ENCODE measurements at regions not wholly inside any gene's neighbourhood (a gene's known extent, or its start where the extent isn't known, plus 50 kb on each side); places are given as distances from the start of the nearest gene placed in this dataset.

- Histone ChIP-seq H4K20me1 (ENCODE audit: control insufficient read depth, extremely low read depth, insufficient read depth, low read length) (no peaks in the 10 kb centered on the region), H3K27ac (ENCODE audit: control insufficient read depth, insufficient read depth, low read length) (no peak overlapping the region), H3K79me2 (ENCODE audit: control insufficient read depth, insufficient read depth, low read length) (no peaks in the 10 kb centered on the region), H3K4me1 (ENCODE audit: control insufficient read depth, extremely low read depth, insufficient read depth, low read length) (no peaks in the 10 kb centered on the region), H3K36me3 (ENCODE audit: control insufficient read depth in 2 of 2, extremely low read depth in 1 of 2, insufficient read depth in 2 of 2, low read length in 2 of 2) (no peaks in the 10 kb centered on the region), H3K9ac (ENCODE audit: control insufficient read depth, extremely low read depth, insufficient read depth, low read length) (no peak overlapping the region), H3K4me3 (ENCODE audit: control insufficient read depth in 2 of 3, extremely low read depth in 1 of 3, insufficient read depth in 2 of 3, low read depth in 1 of 3, low read length in 3 of 3) (no peak overlapping the region), H3K9me1 (ENCODE audit: control insufficient read depth, extremely low read depth, insufficient read depth, low read length) (no peaks in the 10 kb centered on the region), H2AFZ (ENCODE audit: control insufficient read depth, low read length) (no peak overlapping the region), H3K9me3 (ENCODE audit: control insufficient read depth, low read depth, low read length) (no peaks in the 10 kb centered on the region), H3K4me2 (ENCODE audit: control insufficient read depth, extremely low read depth, insufficient read depth, low read depth, low read length) (no peak overlapping the region), H3K27me3 (ENCODE audit: control insufficient read depth, extremely low read depth, insufficient read depth, low read length) (no peaks in the 10 kb centered on the region)
- no peak for TF ChIP-seq EZH2 (IDR thresholded peaks at IDR 0.05; ENCODE audit: low read length)
- TF ChIP-seq, protein P1, sequence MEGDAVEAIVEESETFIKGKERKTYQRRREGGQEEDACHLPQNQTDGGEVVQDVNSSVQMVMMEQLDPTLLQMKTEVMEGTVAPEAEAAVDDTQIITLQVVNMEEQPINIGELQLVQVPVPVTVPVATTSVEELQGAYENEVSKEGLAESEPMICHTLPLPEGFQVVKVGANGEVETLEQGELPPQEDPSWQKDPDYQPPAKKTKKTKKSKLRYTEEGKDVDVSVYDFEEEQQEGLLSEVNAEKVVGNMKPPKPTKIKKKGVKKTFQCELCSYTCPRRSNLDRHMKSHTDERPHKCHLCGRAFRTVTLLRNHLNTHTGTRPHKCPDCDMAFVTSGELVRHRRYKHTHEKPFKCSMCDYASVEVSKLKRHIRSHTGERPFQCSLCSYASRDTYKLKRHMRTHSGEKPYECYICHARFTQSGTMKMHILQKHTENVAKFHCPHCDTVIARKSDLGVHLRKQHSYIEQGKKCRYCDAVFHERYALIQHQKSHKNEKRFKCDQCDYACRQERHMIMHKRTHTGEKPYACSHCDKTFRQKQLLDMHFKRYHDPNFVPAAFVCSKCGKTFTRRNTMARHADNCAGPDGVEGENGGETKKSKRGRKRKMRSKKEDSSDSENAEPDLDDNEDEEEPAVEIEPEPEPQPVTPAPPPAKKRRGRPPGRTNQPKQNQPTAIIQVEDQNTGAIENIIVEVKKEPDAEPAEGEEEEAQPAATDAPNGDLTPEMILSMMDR (optimal IDR thresholded peaks at IDR 0.05 in 1 of 3, IDR thresholded peaks at IDR 0.05 in 1 of 3, conservative IDR thresholded peaks at IDR 0.05 in 1 of 3; ENCODE audit: extremely low read depth in 1 of 3, insufficient read depth in 2 of 3, low read length in 3 of 3) = no peak
- dilution Hi-C loops (cut with MboI; ENCODE audit: extremely low pct_ligation_motif_present, low sequenced_read_pairs) = no loop called here
- FAIRE-seq (no peak), DNase-seq (ENCODE audit: low read depth, low spot score) (no peak)
Observed at GRCh38 chr5:91266184-91266705, 116.9 kb downstream of the ARRDC3 start.

GRCh38 chr5:91264311-91265051, 118.6 kb downstream of the ARRDC3 start:
- Histone ChIP-seq H3K36me3 (ENCODE audit: control insufficient read depth in 2 of 2, extremely low read depth in 1 of 2, insufficient read depth in 2 of 2, low read length in 2 of 2) (no peaks in the 10 kb centered on the region), H3K4me2 (ENCODE audit: control insufficient read depth, extremely low read depth, insufficient read depth, low read depth, low read length) (no peak overlapping the region), H3K4me3 (ENCODE audit: control insufficient read depth in 2 of 3, extremely low read depth in 1 of 3, insufficient read depth in 2 of 3, low read depth in 1 of 3, low read length in 3 of 3) (no peak overlapping the region), H3K79me2 (ENCODE audit: control insufficient read depth, insufficient read depth, low read length) (no peaks in the 10 kb centered on the region), H3K27me3 (ENCODE audit: control insufficient read depth, extremely low read depth, insufficient read depth, low read length) (no peaks in the 10 kb centered on the region), H3K9me3 (ENCODE audit: control insufficient read depth, low read depth, low read length) (no peaks in the 10 kb centered on the region), H4K20me1 (ENCODE audit: control insufficient read depth, extremely low read depth, insufficient read depth, low read length) (no peaks in the 10 kb centered on the region), H3K9ac (ENCODE audit: control insufficient read depth, extremely low read depth, insufficient read depth, low read length) (no peak overlapping the region), H3K9me1 (ENCODE audit: control insufficient read depth, extremely low read depth, insufficient read depth, low read length) (no peaks in the 10 kb centered on the region), H2AFZ (ENCODE audit: control insufficient read depth, low read length) (no peak overlapping the region), H3K4me1 (ENCODE audit: control insufficient read depth, extremely low read depth, insufficient read depth, low read length) (no peaks in the 10 kb centered on the region), H3K27ac (ENCODE audit: control insufficient read depth, insufficient read depth, low read length) (no peak overlapping the region)
- DNase-seq (ENCODE audit: low read depth, low spot score) (no peak), FAIRE-seq (no peak)
- dilution Hi-C loops (cut with MboI; ENCODE audit: extremely low pct_ligation_motif_present, low sequenced_read_pairs) = no loop called here
- TF ChIP-seq, protein P1 (optimal IDR thresholded peaks at IDR 0.05 in 1 of 3, IDR thresholded peaks at IDR 0.05 in 1 of 3, conservative IDR thresholded peaks at IDR 0.05 in 1 of 3; ENCODE audit: extremely low read depth in 1 of 3, insufficient read depth in 2 of 3, low read length in 3 of 3) = no peak
- TF ChIP-seq EZH2 (IDR thresholded peaks at IDR 0.05; ENCODE audit: low read length) = no peak
